ENCODE measurements at regions not wholly inside any gene's neighbourhood (a gene's known extent, or its start where the extent isn't known, plus 50 kb on each side); places are given as distances from the start of the nearest gene placed in this dataset.

GRCh38 chr12:124696693-124697476 lies 129.5 kb upstream of the NCOR2 start:
- Mint-ChIP-seq H3K4me1 (peaks cover 7% of the 10 kb centered on the region), H3K27ac (no peak overlapping the region), H3K36me3 (no peaks in the 10 kb centered on the region), H3K4me3 (no peak overlapping the region), H3K9me3 (no peaks in the 10 kb centered on the region), H3K27me3 (no peaks in the 10 kb centered on the region)

GRCh38 chr12:124695861-124696260 lies 128.4 kb upstream of the NCOR2 start:
- no peaks in the 10 kb centered on the region for H3K27me3 Mint-ChIP-seq
- H3K4me1 Mint-ChIP-seq, result peaks cover 7% of the 10 kb centered on the region
- peak overlapping the region; percentile 62 for H3K27ac Mint-ChIP-seq
- no peaks in the 10 kb centered on the region for H3K9me3 Mint-ChIP-seq
- H3K36me3 Mint-ChIP-seq, result no peaks in the 10 kb centered on the region
- H3K4me3 Mint-ChIP-seq, result no peak overlapping the region

GRCh38 chr12:124694846-124695497 lies 127.6 kb upstream of the NCOR2 start:
- H3K27me3 Mint-ChIP-seq, result no peaks in the 10 kb centered on the region

GRCh38 chr12:124694250-124694649 lies 126.8 kb upstream of the NCOR2 start:
- Mint-ChIP-seq H3K27ac (no peak overlapping the region), H3K4me3 (no peak overlapping the region), H3K9me3 (no peaks in the 10 kb centered on the region)

More at GRCh38 chr12:124694846-124695497, 127.6 kb upstream of the NCOR2 start:
- H3K9me3 Mint-ChIP-seq, result no peaks in the 10 kb centered on the region
- H3K4me1 Mint-ChIP-seq, result peaks cover 7% of the 10 kb centered on the region
- H3K36me3 Mint-ChIP-seq, result no peaks in the 10 kb centered on the region
- no peak overlapping the region for H3K27ac Mint-ChIP-seq
- H3K4me3 Mint-ChIP-seq, result no peak overlapping the region

GRCh38 chr12:124693111-124693723 lies 125.8 kb upstream of the NCOR2 start:
- Mint-ChIP-seq H3K4me3 (no peak overlapping the region), H3K27ac (no peak overlapping the region), H3K9me3 (no peaks in the 10 kb centered on the region), H3K27me3 (no peaks in the 10 kb centered on the region), H3K4me1 (peaks cover 13% of the 10 kb centered on the region), H3K36me3 (no peaks in the 10 kb centered on the region)

More at GRCh38 chr12:124694250-124694649, 126.8 kb upstream of the NCOR2 start:
- Mint-ChIP-seq H3K4me1 (peaks cover 7% of the 10 kb centered on the region), H3K36me3 (no peaks in the 10 kb centered on the region), H3K27me3 (no peaks in the 10 kb centered on the region)

- peaks cover 21% of the 10 kb centered on the region for H3K4me1 Mint-ChIP-seq
- no peak overlapping the region for H3K4me3 Mint-ChIP-seq
- H3K9me3 Mint-ChIP-seq, result no peaks in the 10 kb centered on the region
- H3K27me3 Mint-ChIP-seq, result no peaks in the 10 kb centered on the region
- H3K36me3 Mint-ChIP-seq, result no peaks in the 10 kb centered on the region
- no peak overlapping the region for H3K27ac Mint-ChIP-seq
These were observed 125.0 kb upstream of the NCOR2 start for GRCh38 chr12:124692443-124692842.

GRCh38 chr12:124691429-124691828 lies 124.0 kb upstream of the NCOR2 start:
- H3K27ac Mint-ChIP-seq, result no peak overlapping the region
- H3K27me3 Mint-ChIP-seq, result no peaks in the 10 kb centered on the region
- no peaks in the 10 kb centered on the region for H3K36me3 Mint-ChIP-seq
- H3K4me1 Mint-ChIP-seq, result peaks cover 28% of the 10 kb centered on the region
- no peak overlapping the region for H3K4me3 Mint-ChIP-seq
- no peaks in the 10 kb centered on the region for H3K9me3 Mint-ChIP-seq

GRCh38 chr12:124689631-124690030 lies 122.2 kb upstream of the NCOR2 start:
- no peaks in the 10 kb centered on the region for H3K36me3 Mint-ChIP-seq
- peaks cover 34% of the 10 kb centered on the region for H3K4me1 Mint-ChIP-seq
- H3K9me3 Mint-ChIP-seq, result no peaks in the 10 kb centered on the region
- H3K27me3 Mint-ChIP-seq, result no peaks in the 10 kb centered on the region
- no peak overlapping the region for H3K27ac Mint-ChIP-seq
- no peak overlapping the region for H3K4me3 Mint-ChIP-seq

- no peaks in the 10 kb centered on the region for H3K27me3 Mint-ChIP-seq
- peak overlapping the region; percentile 20 for H3K4me3 Mint-ChIP-seq
- no peaks in the 10 kb centered on the region for H3K36me3 Mint-ChIP-seq
- H3K9me3 Mint-ChIP-seq, result no peaks in the 10 kb centered on the region
- H3K4me1 Mint-ChIP-seq, result peaks cover 27% of the 10 kb centered on the region
- peak overlapping the region; percentile 49 for H3K27ac Mint-ChIP-seq
These were observed 121.1 kb upstream of the NCOR2 start for GRCh38 chr12:124688356-124688992.

- Mint-ChIP-seq H3K9me3 (no peaks in the 10 kb centered on the region), H3K4me3 (peak overlapping the region; percentile 69), H3K36me3 (no peaks in the 10 kb centered on the region), H3K27me3 (no peaks in the 10 kb centered on the region), H3K4me1 (peaks cover 27% of the 10 kb centered on the region), H3K27ac (no peak overlapping the region)
These were observed 120.5 kb upstream of the NCOR2 start for GRCh38 chr12:124687917-124688316.

GRCh38 chr12:124687174-124687902 lies 119.9 kb upstream of the NCOR2 start:
- H3K4me3 Mint-ChIP-seq, result peak overlapping the region; percentile 69
- H3K27me3 Mint-ChIP-seq, result no peaks in the 10 kb centered on the region
- no peaks in the 10 kb centered on the region for H3K9me3 Mint-ChIP-seq
- no peak overlapping the region for H3K27ac Mint-ChIP-seq
- no peaks in the 10 kb centered on the region for H3K36me3 Mint-ChIP-seq
- H3K4me1 Mint-ChIP-seq, result peaks cover 27% of the 10 kb centered on the region

- Mint-ChIP-seq H3K36me3 (no peaks in the 10 kb centered on the region), H3K27me3 (no peaks in the 10 kb centered on the region), H3K4me1 (peaks cover 27% of the 10 kb centered on the region), H3K4me3 (no peak overlapping the region), H3K9me3 (no peaks in the 10 kb centered on the region), H3K27ac (no peak overlapping the region)
These were observed 119.2 kb upstream of the NCOR2 start for GRCh38 chr12:124686370-124687173.

- no peak overlapping the region for H3K27ac Mint-ChIP-seq
- H3K9me3 Mint-ChIP-seq, result no peaks in the 10 kb centered on the region
- peaks cover 27% of the 10 kb centered on the region for H3K4me1 Mint-ChIP-seq
- no peaks in the 10 kb centered on the region for H3K36me3 Mint-ChIP-seq
- no peak overlapping the region for H3K4me3 Mint-ChIP-seq
- no peaks in the 10 kb centered on the region for H3K27me3 Mint-ChIP-seq
These were observed 118.4 kb upstream of the NCOR2 start for GRCh38 chr12:124685689-124686369.

Measured in activated naive CD4-positive, alpha-beta T cell treated with anti-CD3 and anti-CD28 coated beads, Interleukin-2, amount 50 U/mL, for 24 hours (primary cell).